ENCODE measurements at regions not wholly inside any gene's neighbourhood (a gene's known extent, or its start where the extent isn't known, plus 50 kb on each side); places are given as distances from the start of the nearest gene placed in this dataset.
A peak's percentile ranks its signal among the peaks of the same experiment; 100 is the strongest.

DNA sequence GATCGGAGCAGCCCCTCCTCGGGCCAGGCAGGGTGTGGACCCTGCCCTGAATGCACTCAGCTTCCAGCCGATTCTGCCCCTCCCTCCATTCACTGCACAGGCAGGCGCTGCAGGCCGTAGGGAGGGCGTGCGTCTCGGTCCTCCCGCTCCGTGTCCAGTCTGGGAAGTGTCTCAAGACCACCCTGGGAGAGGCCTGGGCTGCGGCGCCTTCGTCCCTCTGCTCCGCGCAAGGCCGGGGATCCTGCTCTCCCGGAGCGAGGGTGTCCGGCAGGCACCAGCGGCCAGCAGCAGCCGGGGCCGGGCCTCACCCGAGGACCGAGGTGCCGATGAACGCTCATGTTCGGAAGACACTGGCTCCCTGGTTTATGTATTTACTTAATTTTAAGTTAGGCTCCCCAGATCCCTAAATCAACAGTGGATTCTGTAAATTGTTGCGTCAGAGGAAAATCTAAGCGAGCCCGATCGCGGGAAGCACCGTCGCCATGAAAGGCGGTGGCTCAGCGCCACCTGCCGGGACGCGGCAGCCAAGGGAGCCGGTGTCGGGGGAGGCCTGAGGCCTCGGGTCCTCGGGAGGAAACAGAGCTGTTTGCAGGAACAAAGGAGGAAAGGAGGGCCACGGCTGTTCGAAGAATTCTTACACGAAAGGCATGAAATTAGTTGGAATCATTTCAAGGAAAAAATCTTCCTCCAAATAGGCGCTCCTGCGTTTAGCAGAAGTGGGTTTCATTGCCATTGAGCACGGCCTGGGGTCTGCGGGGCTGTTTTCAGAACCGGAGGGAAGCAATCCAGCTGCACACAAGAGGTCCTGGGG lies 195.3 kb downstream of the BRD1 start:
- H2AFZ ChIP-seq (ENCODE audit: low read length): peak overlapping the region; percentile 84
- peak; percentile 73 for DNase-seq
- peak; percentile 89 for ATAC-seq

DNA sequence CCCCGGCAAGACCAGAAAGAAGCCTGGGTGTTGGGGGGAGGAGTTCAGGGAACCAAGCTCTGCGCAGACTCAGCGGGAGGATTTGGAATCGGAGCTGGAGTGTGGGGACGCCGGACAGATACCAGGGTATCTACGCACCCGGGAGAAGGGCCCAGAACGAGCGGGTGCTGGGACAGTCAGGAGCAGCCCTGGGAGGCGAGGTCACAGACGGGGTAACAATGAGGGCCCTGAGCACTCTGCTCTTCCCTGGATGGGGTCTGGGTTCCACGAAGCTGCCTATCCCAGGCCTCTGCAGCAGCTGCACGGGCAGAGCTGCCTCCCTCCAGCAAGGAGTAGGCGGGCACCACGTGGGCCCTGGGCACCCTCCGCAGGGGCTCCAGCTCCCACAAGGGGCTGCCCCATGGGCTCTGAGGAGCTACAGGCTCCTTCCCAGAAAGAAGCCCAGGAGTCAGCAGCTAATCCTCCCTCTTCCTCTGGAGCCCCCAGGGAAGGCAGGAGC lies 197.2 kb downstream of the BRD1 start:
- H3K4me2 ChIP-seq (ENCODE audit: low read length): no peak overlapping the region
- H4K20me1 ChIP-seq (ENCODE audit: low read length): no peaks in the 10 kb centered on the region
- no peaks in the 10 kb centered on the region for H3K9me2 ChIP-seq (replicated peaks; ENCODE audit: low read length)
- ChIA-PET CTCF (interaction anchor here (0.6 kb wide), 1 partner anchor 197 kb away, joined by 4 read pairs; no protein-coding TSS in a partner anchor), POLR2A (ENCODE audit: unreplicated experiment) (no interaction called here)
- no peak overlapping the region for H3K27ac ChIP-seq (ENCODE audit: low read length)
- H3K4me3 ChIP-seq (ENCODE audit: low read length): no peak overlapping the region
- no peaks in the 10 kb centered on the region for H3F3A ChIP-seq (ENCODE audit: low read length, unreplicated experiment)
- no peak for DNase-seq
- BruUV-seq (replicated peaks): no TSS peak
- no peaks in the 10 kb centered on the region for H3K79me2 ChIP-seq (ENCODE audit: low read length)
- no peaks in the 10 kb centered on the region for H3K4me1 ChIP-seq (ENCODE audit: insufficient read depth, low read length)
- H3K9ac ChIP-seq (ENCODE audit: low read length): no peak overlapping the region
- ATAC-seq: no peak
- H3K36me3 ChIP-seq (ENCODE audit: low read depth, low read length): no peaks in the 10 kb centered on the region
- peaks cover 57% of the 10 kb centered on the region for H3K27me3 ChIP-seq (ENCODE audit: low read length)
- H2AFZ ChIP-seq (ENCODE audit: low read length): no peak overlapping the region
- H3K9me3 ChIP-seq (ENCODE audit: low read length): no peaks in the 10 kb centered on the region
- no peak for TF ChIP-seq EZH2phosphoT487 (IDR thresholded peaks at IDR 0.05; ENCODE audit: borderline replicate concordance, low read length)
- intact Hi-C loops (cut with micrococcal nuclease): no loop called here

More for the DNA sequence above, 195.3 kb downstream of the BRD1 start:
- no peak overlapping the region for H3K9ac ChIP-seq (ENCODE audit: low read length)
- intact Hi-C loops (cut with micrococcal nuclease): no loop called here
- no peak overlapping the region for H3K27ac ChIP-seq (ENCODE audit: low read length)
- peak overlapping the region; percentile 67 for H3K4me3 ChIP-seq (ENCODE audit: low read length)
- H3F3A ChIP-seq (ENCODE audit: low read length, unreplicated experiment): no peaks in the 10 kb centered on the region
- H3K4me2 ChIP-seq (ENCODE audit: low read length): peak overlapping the region; percentile 93
- CTCF ChIA-PET: interaction anchor here (0.6 kb wide), 1 partner anchor 198 kb away, joined by 4 read pairs; no protein-coding TSS in a partner anchor
- TF ChIP-seq EZH2phosphoT487 (IDR thresholded peaks at IDR 0.05; ENCODE audit: borderline replicate concordance, low read length): no peak
- TF ChIP-seq, protein P1, sequence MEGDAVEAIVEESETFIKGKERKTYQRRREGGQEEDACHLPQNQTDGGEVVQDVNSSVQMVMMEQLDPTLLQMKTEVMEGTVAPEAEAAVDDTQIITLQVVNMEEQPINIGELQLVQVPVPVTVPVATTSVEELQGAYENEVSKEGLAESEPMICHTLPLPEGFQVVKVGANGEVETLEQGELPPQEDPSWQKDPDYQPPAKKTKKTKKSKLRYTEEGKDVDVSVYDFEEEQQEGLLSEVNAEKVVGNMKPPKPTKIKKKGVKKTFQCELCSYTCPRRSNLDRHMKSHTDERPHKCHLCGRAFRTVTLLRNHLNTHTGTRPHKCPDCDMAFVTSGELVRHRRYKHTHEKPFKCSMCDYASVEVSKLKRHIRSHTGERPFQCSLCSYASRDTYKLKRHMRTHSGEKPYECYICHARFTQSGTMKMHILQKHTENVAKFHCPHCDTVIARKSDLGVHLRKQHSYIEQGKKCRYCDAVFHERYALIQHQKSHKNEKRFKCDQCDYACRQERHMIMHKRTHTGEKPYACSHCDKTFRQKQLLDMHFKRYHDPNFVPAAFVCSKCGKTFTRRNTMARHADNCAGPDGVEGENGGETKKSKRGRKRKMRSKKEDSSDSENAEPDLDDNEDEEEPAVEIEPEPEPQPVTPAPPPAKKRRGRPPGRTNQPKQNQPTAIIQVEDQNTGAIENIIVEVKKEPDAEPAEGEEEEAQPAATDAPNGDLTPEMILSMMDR (conservative IDR thresholded peaks at IDR 0.05; ENCODE audit: low read depth, low read length): peak; percentile 87
- TF ChIP-seq EZH2 (IDR thresholded peaks at IDR 0.05; ENCODE audit: low read length, unreplicated experiment): no peak
- no peaks in the 10 kb centered on the region for H3K4me1 ChIP-seq (ENCODE audit: insufficient read depth, low read length)
- H3K27me3 ChIP-seq (ENCODE audit: low read length): peaks cover 49% of the 10 kb centered on the region
- POLR2A ChIA-PET (ENCODE audit: unreplicated experiment): no interaction called here
- no peaks in the 10 kb centered on the region for H3K9me2 ChIP-seq (replicated peaks; ENCODE audit: low read length)
- no TSS peak for BruUV-seq (replicated peaks)
- no peaks in the 10 kb centered on the region for H4K20me1 ChIP-seq (ENCODE audit: low read length)
- no peaks in the 10 kb centered on the region for H3K9me3 ChIP-seq (ENCODE audit: low read length)
- no peaks in the 10 kb centered on the region for H3K79me2 ChIP-seq (ENCODE audit: low read length)
- no peaks in the 10 kb centered on the region for H3K36me3 ChIP-seq (ENCODE audit: low read depth, low read length)

DNA sequence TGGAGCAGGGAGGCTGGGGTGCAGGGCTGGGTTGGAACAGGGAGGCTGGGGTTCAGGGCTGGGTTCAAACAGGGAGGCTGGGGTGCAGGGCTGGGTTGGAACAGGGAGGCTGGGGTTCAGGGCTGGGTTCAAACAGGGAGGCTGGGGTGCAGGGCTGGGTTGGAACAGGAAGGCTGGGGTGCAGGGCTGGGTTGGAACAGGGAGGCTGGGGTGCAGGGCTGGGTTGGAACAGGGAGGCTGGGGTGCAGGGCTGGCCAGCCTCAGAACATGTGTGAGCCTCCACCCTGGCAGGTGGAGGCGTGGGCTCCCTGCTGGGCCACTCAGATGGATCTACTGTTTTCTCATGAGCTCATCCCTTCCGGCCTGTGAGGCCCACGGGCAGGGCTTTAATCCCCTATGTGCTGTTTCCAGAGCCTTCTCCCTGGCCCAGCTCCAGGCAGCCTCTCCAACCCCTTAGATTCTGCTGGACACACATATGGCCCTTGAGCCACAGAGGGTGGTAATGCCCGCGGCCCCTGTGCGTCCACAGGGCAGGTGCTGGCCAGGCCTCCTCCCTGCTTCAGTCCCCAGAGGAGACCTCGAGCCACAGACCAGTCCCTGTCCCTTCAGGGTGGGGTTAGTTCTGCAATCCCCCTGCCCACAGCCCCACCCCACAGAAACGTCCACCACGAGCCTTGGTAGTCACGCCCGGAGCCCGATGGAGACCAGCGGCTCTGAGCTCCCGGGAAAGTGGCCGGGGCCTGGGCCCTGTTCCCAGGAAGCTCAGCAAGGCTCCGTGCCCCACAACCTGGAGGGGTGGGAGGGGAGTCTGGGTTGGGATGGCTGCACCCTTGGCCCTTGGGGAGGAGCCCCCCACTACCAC lies 197.9 kb downstream of the BRD1 start:
- Histone ChIP-seq H3K4me3 (ENCODE audit: low read length) (no peak overlapping the region), H3K27ac (ENCODE audit: low read length) (no peak overlapping the region), H2AFZ (ENCODE audit: low read length) (no peak overlapping the region), H3K4me1 (ENCODE audit: insufficient read depth, low read length) (no peaks in the 10 kb centered on the region), H3K4me2 (ENCODE audit: low read length) (no peak overlapping the region), H4K20me1 (ENCODE audit: low read length) (no peaks in the 10 kb centered on the region), H3F3A (ENCODE audit: low read length, unreplicated experiment) (no peaks in the 10 kb centered on the region), H3K9me3 (ENCODE audit: low read length) (no peaks in the 10 kb centered on the region), H3K79me2 (ENCODE audit: low read length) (no peaks in the 10 kb centered on the region), H3K27me3 (ENCODE audit: low read length) (peaks cover 59% of the 10 kb centered on the region), H3K9me2 (replicated peaks; ENCODE audit: low read length) (no peaks in the 10 kb centered on the region), H3K9ac (ENCODE audit: low read length) (no peak overlapping the region), H3K36me3 (ENCODE audit: low read depth, low read length) (no peaks in the 10 kb centered on the region)
- CTCF ChIA-PET: interaction anchor here (0.6 kb wide), 1 partner anchor 196 kb away, joined by 4 read pairs; no protein-coding TSS in a partner anchor
- intact Hi-C loops (cut with micrococcal nuclease): no loop called here
- no peak for ATAC-seq
- POLR2A ChIA-PET (ENCODE audit: unreplicated experiment): no interaction called here
- TF ChIP-seq EZH2phosphoT487 (IDR thresholded peaks at IDR 0.05; ENCODE audit: borderline replicate concordance, low read length) (no peak), EZH2 (IDR thresholded peaks at IDR 0.05; ENCODE audit: low read length, unreplicated experiment) (no peak)
- TF ChIP-seq, protein P1 (conservative IDR thresholded peaks at IDR 0.05; ENCODE audit: low read depth, low read length): no peak
- no TSS peak for BruUV-seq (replicated peaks)
- no peak for DNase-seq

All from PC-3 (cell line).